IPS-20b (cell line): ENCODE measurements at regions not wholly inside any gene's neighbourhood (a gene's known extent, or its start where the extent isn't known, plus 50 kb on each side); places are given as distances from the start of the nearest gene placed in this dataset.
"Not testable (repeated sequence)": the region's sequence is repeated elsewhere in the genome, so short reads cannot be mapped to it uniquely, and the experiment has no call there.

ENCODE experiments used
- H3K27ac ChIP-seq: one replicate; pipeline ENCODE4 v1.5.1; 2013; ENCODE audit warnings: low read length
- H3K27me3 ChIP-seq: 2 replicates; pipeline ENCODE4 v1.6.1; 2013; ENCODE audit warnings: mild to moderate bottlenecking, low read length, inconsistent platforms; ENCODE audit not compliant: insufficient read depth
- H3K36me3 ChIP-seq: 2 replicates; pipeline ENCODE4 v1.6.1; 2013; ENCODE audit warnings: low read depth, mild to moderate bottlenecking, inconsistent platforms, low read length, moderate library complexity; ENCODE audit not compliant: insufficient read depth
- H3K4me1 ChIP-seq: 2 replicates; pipeline ENCODE4 v1.6.1; 2013; ENCODE audit warnings: mild to moderate bottlenecking, control low read depth, inconsistent platforms, low read length, moderate library complexity; ENCODE audit not compliant: insufficient read depth
- H3K4me3 ChIP-seq: 2 replicates; pipeline ENCODE4 v1.5.1; 2013; ENCODE audit warnings: mild to moderate bottlenecking, low read length, inconsistent platforms
- H3K9ac ChIP-seq: 2 replicates; pipeline ENCODE4 v1.6.1; 2013; ENCODE audit warnings: low read depth, mild to moderate bottlenecking, inconsistent platforms, low read length, moderate library complexity
- H3K9me3 ChIP-seq: 2 replicates; pipeline ENCODE4 v1.6.1; 2013; ENCODE audit warnings: mild to moderate bottlenecking, low read depth, low read length, inconsistent platforms; ENCODE audit not compliant: insufficient read depth

DNA sequence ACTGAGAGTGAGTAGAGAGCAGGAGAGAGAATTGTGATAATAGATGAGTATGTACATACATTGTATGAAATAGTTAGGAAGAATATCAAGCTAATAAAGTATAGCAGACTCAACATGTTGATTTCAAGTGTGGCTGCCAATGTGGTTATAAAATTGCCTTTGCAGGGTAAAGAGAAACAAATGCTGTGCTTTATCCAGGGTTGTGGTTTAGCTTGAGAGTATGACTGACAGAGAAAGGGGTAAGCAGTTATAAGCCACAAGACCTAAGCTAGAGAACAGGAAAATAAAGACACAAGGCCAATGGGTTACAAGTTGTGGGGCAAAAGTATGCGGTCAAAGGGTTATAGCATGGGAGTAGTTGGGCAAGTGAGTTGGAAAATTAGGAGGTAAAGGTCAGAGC is 1217.5 kb downstream of the DIAPH3 start:
- H3K9ac ChIP-seq, result no peak overlapping the region
- H3K9me3 ChIP-seq, result peaks cover 34% of the 10 kb centered on the region
- no peak overlapping the region for H3K4me3 ChIP-seq
- H3K27ac ChIP-seq, result no peak overlapping the region
- no peaks in the 10 kb centered on the region for H3K36me3 ChIP-seq
- no peaks in the 10 kb centered on the region for H3K4me1 ChIP-seq
- no peaks in the 10 kb centered on the region for H3K27me3 ChIP-seq

DNA sequence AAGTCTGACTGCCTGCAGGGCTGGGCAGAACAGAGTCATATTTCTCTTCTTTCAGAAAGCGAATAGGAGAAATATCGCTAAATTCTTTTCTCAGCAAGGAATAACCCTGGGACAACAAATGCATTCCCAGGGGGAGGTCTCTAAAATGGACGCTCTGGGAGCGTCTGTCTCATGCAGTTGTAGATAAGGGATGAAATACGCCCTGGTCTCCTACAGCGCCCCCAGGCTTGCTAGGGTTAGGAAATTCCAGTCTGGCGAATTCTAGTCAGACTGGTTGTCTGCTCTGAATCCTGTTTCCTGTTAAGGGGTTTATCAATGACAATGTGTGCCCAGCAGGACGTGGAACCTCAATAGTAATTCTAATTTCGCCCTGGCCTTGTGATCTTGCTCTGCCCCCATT is 1214.1 kb downstream of the DIAPH3 start:
- Histone ChIP-seq H3K4me3 (no peak overlapping the region), H3K27ac (no peak overlapping the region), H3K4me1 (no peaks in the 10 kb centered on the region), H3K9me3 (peaks cover 34% of the 10 kb centered on the region), H3K27me3 (no peaks in the 10 kb centered on the region), H3K36me3 (no peaks in the 10 kb centered on the region), H3K9ac (no peak overlapping the region)

DNA sequence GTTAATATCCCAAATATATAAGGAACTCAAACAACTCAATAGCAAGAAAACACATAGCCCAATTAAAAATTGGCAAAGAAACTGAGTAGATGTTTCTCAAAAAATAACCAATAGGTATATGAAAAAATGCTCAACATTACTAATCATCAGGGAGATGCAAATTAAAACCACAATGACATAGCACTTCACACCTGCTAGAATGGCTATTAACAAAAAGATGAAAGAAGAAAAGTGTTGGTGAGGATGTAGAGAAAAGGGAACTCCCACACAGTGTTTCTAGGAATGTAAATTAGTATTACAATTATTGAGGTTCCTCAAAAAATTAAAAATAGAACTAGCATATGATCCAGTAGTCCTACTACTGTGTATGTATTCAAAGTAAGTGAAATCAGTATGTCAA is 1212.8 kb downstream of the DIAPH3 start:
- H3K9me3 ChIP-seq, result peaks cover 34% of the 10 kb centered on the region
- H3K27ac ChIP-seq, result no peak overlapping the region
- no peaks in the 10 kb centered on the region for H3K4me1 ChIP-seq

DNA sequence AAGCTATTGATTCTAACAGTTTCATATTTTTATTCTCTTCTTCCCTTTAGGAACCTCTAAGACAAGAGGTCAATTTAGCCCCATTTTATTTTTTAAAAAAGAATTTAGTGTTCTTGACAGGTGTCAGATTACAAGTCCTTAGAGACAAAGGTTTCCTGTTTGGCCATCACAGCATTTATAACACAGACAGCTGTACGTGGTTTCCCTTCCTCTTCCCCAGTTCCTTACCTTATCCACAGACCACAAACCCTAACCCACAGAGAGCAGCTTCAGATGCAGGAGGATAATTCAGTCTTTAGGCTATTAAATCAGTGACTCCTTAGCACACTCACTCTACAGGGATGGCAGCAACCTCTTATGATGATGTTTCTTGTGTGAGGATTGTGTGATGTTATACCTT is 1210.1 kb downstream of the DIAPH3 start:
- Histone ChIP-seq H3K9ac (no peak overlapping the region), H3K27ac (no peak overlapping the region), H3K4me3 (no peak overlapping the region), H3K9me3 (peaks cover 26% of the 10 kb centered on the region), H3K36me3 (no peaks in the 10 kb centered on the region), H3K27me3 (no peaks in the 10 kb centered on the region), H3K4me1 (no peaks in the 10 kb centered on the region)

More for the DNA sequence above, 1212.8 kb downstream of the DIAPH3 start:
- Histone ChIP-seq H3K9ac (no peak overlapping the region), H3K4me3 (no peak overlapping the region), H3K36me3 (no peaks in the 10 kb centered on the region), H3K27me3 (no peaks in the 10 kb centered on the region)

DNA sequence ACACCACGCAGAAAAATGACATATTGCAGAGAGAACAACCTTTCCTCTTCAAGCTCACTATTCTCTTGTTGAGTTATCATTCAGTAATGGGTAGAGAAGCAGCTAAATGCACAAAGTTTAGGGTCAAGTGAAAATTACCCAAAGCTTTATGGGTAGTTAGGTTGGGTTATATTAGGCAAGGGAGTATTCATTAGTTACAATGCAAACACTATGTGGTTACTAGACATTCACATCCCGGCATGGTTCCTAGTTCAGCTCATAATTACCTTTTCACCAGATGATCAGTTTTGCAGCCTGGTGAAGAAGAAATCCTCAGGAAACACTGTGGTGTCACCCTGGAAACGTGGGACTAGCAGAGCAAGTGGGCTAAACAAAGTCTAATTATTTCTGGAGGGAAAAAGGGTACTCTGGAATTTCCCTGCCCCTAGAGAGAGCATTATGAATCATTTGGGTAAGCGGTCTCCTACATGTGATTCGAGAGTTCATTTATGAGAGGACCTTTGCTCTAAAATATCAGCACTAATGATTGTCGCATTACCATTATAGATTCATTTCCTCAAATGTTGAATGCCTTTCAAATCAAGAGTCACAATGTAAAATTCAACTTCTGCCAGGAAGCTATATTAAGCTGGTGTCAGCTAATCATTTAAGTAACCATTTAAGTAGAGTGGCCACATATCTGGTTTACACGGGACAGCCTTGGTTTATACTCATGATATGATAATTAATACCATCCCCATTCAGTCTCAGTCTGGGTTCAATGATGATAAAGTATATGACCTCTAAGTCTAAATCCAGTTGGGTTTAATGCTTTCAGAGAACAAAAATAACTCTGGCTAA is 1208.0 kb downstream of the DIAPH3 start:
- Histone ChIP-seq H3K9me3 (peaks cover 5% of the 10 kb centered on the region), H3K27me3 (no peaks in the 10 kb centered on the region), H3K36me3 (no peaks in the 10 kb centered on the region), H3K4me1 (no peaks in the 10 kb centered on the region), H3K9ac (no peak overlapping the region), H3K27ac (no peak overlapping the region), H3K4me3 (no peak overlapping the region)

DNA sequence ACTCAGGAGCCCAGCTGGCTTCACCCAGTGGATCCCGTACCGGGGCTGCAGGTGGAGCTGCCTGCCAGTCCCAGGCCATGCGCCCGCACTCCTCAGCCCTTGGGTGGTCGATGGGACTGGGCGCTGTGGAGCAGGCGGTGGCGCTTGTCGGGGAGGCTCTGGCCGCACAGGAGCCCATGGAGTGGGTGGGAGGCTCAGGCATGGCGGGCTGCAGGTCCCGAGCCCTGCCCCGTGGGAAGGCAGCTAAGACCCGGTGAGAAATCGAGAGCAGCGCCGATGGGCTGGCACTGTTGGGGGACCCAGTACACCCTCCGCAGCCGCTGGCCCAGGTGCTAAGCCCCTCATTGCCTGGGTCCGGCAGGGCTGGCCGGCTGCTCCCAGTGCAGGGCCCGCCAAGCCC is 1205.6 kb downstream of the DIAPH3 start:
- not testable (repeated sequence) for H3K9me3 ChIP-seq, H3K4me3 ChIP-seq, H3K9ac ChIP-seq, H3K27me3 ChIP-seq, H3K4me1 ChIP-seq, H3K36me3 ChIP-seq, H3K27ac ChIP-seq

DNA sequence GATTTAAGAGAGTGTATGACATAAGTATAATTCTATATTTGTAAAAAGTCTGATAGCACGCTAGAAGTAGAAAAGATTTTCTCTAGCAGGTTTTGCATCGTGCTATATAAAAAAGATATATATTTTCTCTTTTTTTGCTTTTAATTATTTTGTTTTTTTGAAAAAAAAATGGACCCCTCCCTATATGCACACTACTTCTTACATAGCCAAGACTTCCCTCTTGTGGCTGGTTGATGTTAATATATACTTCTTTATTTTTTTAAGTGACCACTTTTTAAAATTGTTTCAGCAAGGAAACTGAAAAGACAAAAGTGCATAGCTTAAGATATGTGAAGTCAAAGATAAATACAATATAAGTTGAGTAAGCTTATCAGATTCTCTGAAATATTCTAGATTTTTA is 1202.8 kb downstream of the DIAPH3 start:
- Histone ChIP-seq H3K4me1 (no peaks in the 10 kb centered on the region), H3K9me3 (no peaks in the 10 kb centered on the region), H3K9ac (no peak overlapping the region), H3K27ac (no peak overlapping the region), H3K27me3 (no peaks in the 10 kb centered on the region), H3K36me3 (no peaks in the 10 kb centered on the region), H3K4me3 (no peak overlapping the region)

DNA sequence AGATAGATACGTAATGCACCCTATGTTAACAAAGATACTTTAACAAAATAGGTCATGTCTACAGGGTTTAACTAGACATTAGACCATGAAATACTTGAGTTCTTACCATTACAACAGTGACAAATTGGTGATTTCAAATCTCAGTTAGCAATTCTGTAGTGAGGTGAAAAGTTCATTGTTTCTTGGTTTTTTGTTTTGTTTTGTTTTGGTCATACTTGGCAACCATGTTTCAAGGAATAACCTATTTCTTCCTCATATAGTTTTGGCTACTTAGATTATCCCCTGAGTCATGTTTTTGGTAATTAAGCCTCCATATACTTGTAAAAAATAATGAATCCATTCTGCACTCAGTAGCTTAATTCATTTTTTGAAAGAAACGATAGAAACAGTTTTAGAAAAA is 1200.4 kb downstream of the DIAPH3 start:
- H3K36me3 ChIP-seq, result no peaks in the 10 kb centered on the region
- H3K4me1 ChIP-seq, result no peaks in the 10 kb centered on the region
- H3K9ac ChIP-seq, result no peak overlapping the region
- H3K27ac ChIP-seq, result no peak overlapping the region
- no peaks in the 10 kb centered on the region for H3K27me3 ChIP-seq
- no peaks in the 10 kb centered on the region for H3K9me3 ChIP-seq
- H3K4me3 ChIP-seq, result no peak overlapping the region

DNA sequence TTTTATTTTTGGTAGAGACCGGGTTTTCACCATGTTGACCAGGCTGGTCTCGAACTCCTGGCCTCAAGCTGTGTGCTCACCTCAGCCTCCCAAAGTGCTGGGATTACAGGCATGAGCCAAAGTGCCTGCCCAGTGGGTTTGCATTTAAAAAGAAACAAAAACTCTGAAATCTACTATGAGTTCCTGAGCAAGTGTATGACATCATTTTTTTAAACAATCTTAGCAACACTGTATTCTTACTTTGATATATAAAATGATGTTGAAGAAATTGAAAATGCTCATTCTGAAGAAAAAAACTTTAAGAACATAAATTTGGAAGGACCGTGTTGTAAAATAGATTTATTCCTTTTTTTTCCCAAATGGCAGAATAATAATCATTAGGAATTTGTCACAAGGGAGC is 1199.7 kb downstream of the DIAPH3 start:
- Histone ChIP-seq H3K27me3 (no peaks in the 10 kb centered on the region), H3K4me1 (no peaks in the 10 kb centered on the region), H3K9me3 (peaks cover 1% of the 10 kb centered on the region; the same call in 1 of the 2 replicates), H3K4me3 (no peak overlapping the region), H3K27ac (no peak overlapping the region), H3K36me3 (no peaks in the 10 kb centered on the region), H3K9ac (no peak overlapping the region)

DNA sequence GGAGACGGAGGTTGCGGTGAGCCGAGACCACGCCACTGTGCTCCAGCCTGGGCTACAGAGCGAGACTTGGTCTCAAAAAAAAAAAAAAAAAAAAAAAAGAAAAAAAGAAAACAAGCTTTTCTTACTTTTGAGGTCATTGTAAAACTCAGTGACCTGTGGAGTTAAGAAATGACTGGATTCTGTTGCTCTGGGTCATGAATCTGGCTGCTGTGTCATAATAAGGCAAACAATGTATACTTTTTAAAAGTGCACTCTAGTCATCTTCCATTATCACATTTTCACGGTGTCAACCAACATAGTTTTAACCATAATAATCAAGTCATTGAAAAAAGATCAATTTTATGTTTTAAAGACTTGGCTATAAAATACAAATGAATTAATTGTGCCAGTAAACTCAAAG is 1186.6 kb downstream of the DIAPH3 start:
- H3K36me3 ChIP-seq, result no peaks in the 10 kb centered on the region
- H3K9ac ChIP-seq, result no peak overlapping the region
- H3K9me3 ChIP-seq, result no peaks in the 10 kb centered on the region
- H3K4me1 ChIP-seq, result peaks cover 6% of the 10 kb centered on the region
- H3K27ac ChIP-seq, result no peak overlapping the region
- no peaks in the 10 kb centered on the region for H3K27me3 ChIP-seq
- no peak overlapping the region for H3K4me3 ChIP-seq

DNA sequence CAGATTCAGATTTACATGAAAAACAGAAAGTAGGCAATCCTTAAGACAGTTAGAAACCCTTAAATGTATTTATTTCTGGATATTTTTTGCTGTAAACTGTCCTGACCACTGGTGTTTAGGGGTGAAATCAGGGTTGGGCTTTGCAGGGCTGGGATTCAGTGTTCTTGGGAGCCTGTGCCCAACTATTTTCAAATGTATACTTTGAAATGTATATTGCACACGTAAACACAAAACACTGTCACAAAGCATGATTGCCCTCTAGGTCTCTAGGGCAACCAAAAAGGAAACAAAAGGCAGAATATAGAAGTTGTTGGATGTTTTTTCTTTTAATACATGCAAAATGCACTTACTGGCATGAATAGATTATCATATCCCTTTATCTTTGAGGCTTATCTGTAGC is 1185.4 kb downstream of the DIAPH3 start:
- H3K4me3 ChIP-seq, result no peak overlapping the region
- no peaks in the 10 kb centered on the region for H3K36me3 ChIP-seq
- H3K27me3 ChIP-seq, result no peaks in the 10 kb centered on the region
- H3K27ac ChIP-seq, result no peak overlapping the region
- H3K9me3 ChIP-seq, result no peaks in the 10 kb centered on the region
- H3K9ac ChIP-seq, result no peak overlapping the region
- no peaks in the 10 kb centered on the region for H3K4me1 ChIP-seq

DNA sequence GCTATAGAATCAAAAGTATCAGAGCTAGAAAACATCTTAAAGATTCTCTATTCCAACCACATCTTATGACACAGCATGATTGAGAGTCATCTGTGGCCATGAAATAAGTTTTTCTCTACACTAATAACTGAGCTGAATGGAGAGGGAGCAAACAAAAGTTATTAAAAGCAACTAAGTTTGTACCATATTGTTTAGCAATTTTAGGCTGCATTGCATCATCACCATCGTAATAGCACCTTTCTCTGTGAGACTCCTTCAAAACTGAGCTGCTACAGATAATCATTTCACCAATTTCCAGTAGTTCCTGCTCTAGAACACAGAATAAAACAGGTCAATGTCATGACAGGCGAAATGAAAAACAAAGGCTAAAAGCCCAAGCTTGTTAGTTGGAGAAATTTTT is 1183.9 kb downstream of the DIAPH3 start:
- Histone ChIP-seq H3K4me1 (no peaks in the 10 kb centered on the region), H3K27ac (no peak overlapping the region), H3K9ac (no peak overlapping the region), H3K27me3 (no peaks in the 10 kb centered on the region), H3K9me3 (no peaks in the 10 kb centered on the region), H3K4me3 (no peak overlapping the region), H3K36me3 (no peaks in the 10 kb centered on the region)
